GM12878 (cell line): ENCODE measurements at regions not wholly inside any gene's neighbourhood (a gene's known extent, or its start where the extent isn't known, plus 50 kb on each side); places are given as distances from the start of the nearest gene placed in this dataset.

Experiments
- ATAC-seq: fragments of 200-7000 bp; cut with Tn5 transposase; 3 replicates; pipeline ENCODE4 v1.9.1; 2020; ENCODE audit warnings: mild to moderate bottlenecking, moderate library complexity
- BruUV-seq: library from RNA; stranded (reverse); fragments of 400-500 nt; replicated peaks from 2 replicates; lab custom pipeline; 2021; lab: Mats Ljungman, UMichigan
- CTCF ChIA-PET: fragments of 300-600 bp; sonication (Branson Sonifier 250); formaldehyde crosslinking; extraction: SDS; loops from one replicate; lab custom pipeline; 2021; ENCODE audit warnings: inconsistent platforms; lab: Yijun Ruan, JAX
- POLR2A ChIA-PET: fragments of 350-600 bp; formaldehyde crosslinking; extraction: SDS; loops from one replicate; lab custom pipeline; 2021; ENCODE audit warnings: inconsistent platforms; lab: Charles Lee
- RAD21 ChIA-PET: fragments of 300-600 bp; sonication (Branson Sonifier 250); formaldehyde crosslinking; loops from one replicate; lab custom pipeline; 2023; ENCODE audit warnings: antibody characterized with exemption; ENCODE audit not compliant: unreplicated experiment; lab: Charles Lee
- SMC1A ChIA-PET: fragments of 300-600 bp; sonication (Branson Sonifier 250); formaldehyde crosslinking; loops from one replicate; lab custom pipeline; 2023; ENCODE audit not compliant: unreplicated experiment, uncharacterized antibody; lab: Charles Lee
- DNase-seq: peaks from one replicate; pipeline ENCODE4 v3.0.0-alpha.2; 2011; ENCODE audit warnings: low read depth, low spot score
- FAIRE-seq: peaks from 3 replicates; lab custom pipeline; 2011; peaks lifted over from hg19 to GRCh38; lab: Jason Lieb, UNC
- H2AFZ ChIP-seq: 2 replicates; pipeline ENCODE4 v1.6.0; 2011; ENCODE audit warnings: low read depth, low read length, control low read depth; ENCODE audit not compliant: control insufficient read depth
- H3K27ac ChIP-seq: 2 replicates; pipeline ENCODE4 v1.5.1; 2011; ENCODE audit warnings: control low read depth; ENCODE audit not compliant: control insufficient read depth, insufficient read depth
- H3K27me3 ChIP-seq, 2 experiments: replicated peaks in 1 of 2; 2 replicates each; pipeline versions ENCODE4 v1.6.0 to v1.6.1; 2011; ENCODE audit warnings: low read length in 1 of 2; ENCODE audit not compliant: control insufficient read depth in 2 of 2, insufficient read depth in 2 of 2
- H3K36me3 ChIP-seq, 2 experiments: 2 replicates each; pipeline ENCODE4 v1.5.1; 2011; ENCODE audit warnings: low read length in 1 of 2; ENCODE audit not compliant: control insufficient read depth in 2 of 2, insufficient read depth in 2 of 2
- H3K4me1 ChIP-seq: 2 replicates; pipeline ENCODE4 v1.6.1; 2011; ENCODE audit warnings: mild to moderate bottlenecking, low read length, moderate library complexity, mixed read lengths; ENCODE audit not compliant: control insufficient read depth, insufficient read depth
- H3K4me2 ChIP-seq: 2 replicates; pipeline ENCODE4 v1.6.0; 2011; ENCODE audit warnings: control low read depth; ENCODE audit not compliant: control insufficient read depth, insufficient read depth
- H3K4me3 ChIP-seq: fragments of 200-600 bp; sonication (generic); 2 replicates; pipeline ENCODE4 v1.5.1; 2016
- H3K79me2 ChIP-seq: 2 replicates; pipeline ENCODE4 v1.6.0; 2011; ENCODE audit warnings: low read length; ENCODE audit not compliant: control insufficient read depth, insufficient read depth
- H3K9ac ChIP-seq: 2 replicates; pipeline ENCODE4 v1.8.0; 2011; ENCODE audit warnings: low read length, control low read depth, mixed read lengths; ENCODE audit not compliant: control insufficient read depth, insufficient read depth
- H3K9me3 ChIP-seq: replicated peaks from 3 replicates; pipeline ENCODE4 v1.5.1; 2011; ENCODE audit warnings: mild to moderate bottlenecking, low read length; ENCODE audit not compliant: control insufficient read depth, insufficient read depth
- H4K20me1 ChIP-seq: 2 replicates; pipeline ENCODE4 v1.6.0; 2011; ENCODE audit not compliant: control insufficient read depth, insufficient read depth
- BACH1 ChIP-seq: fragments of 450-650 bp; IDR thresholded peaks from 2 replicates; pipeline ENCODE4 v1.6.1; 2017; ENCODE audit warnings: mild to moderate bottlenecking, borderline replicate concordance
- BCL11A ChIP-seq: IDR thresholded peaks from 2 replicates; pipeline ENCODE4 v1.6.1; 2011; ENCODE audit warnings: low read depth, low read length
- CHD2 ChIP-seq: IDR thresholded peaks from 2 replicates; pipeline ENCODE4 v1.6.1; 2011; ENCODE audit warnings: low read depth, low read length, improper control_type of control experiment, borderline replicate concordance
- FOS ChIP-seq: IDR thresholded peaks from 3 replicates; pipeline ENCODE4 v1.6.1; 2011; ENCODE audit warnings: borderline replicate concordance; ENCODE audit not compliant: insufficient read length; ENCODE audit errors: extremely low read depth
- HDGF ChIP-seq: fragments of 450-650 bp; IDR thresholded peaks from 2 replicates; pipeline ENCODE4 v1.6.1; 2016; ENCODE audit warnings: antibody characterized with exemption
- IKZF2 ChIP-seq, 2 experiments: fragments of 450-650 bp; IDR thresholded peaks; 2 replicates each; pipeline ENCODE4 v1.6.1; 2017; ENCODE audit warnings: mild to moderate bottlenecking in 2 of 2, moderate library complexity in 2 of 2
- IRF5 ChIP-seq: fragments of 450-650 bp; IDR thresholded peaks from 2 replicates; pipeline ENCODE4 v1.6.1; 2017; ENCODE audit warnings: borderline replicate concordance
- MEF2A ChIP-seq: IDR thresholded peaks from 2 replicates; pipeline ENCODE4 v1.6.1; 2011; ENCODE audit warnings: low read depth, mild to moderate bottlenecking, low read length, moderate library complexity; ENCODE audit not compliant: insufficient read depth
- MTA2 ChIP-seq: fragments of 450-650 bp; IDR thresholded peaks from 2 replicates; pipeline ENCODE4 v1.6.1; 2016; ENCODE audit warnings: low read depth, mild to moderate bottlenecking, moderate library complexity
- MTA3 ChIP-seq: IDR thresholded peaks from 2 replicates; pipeline ENCODE4 v1.6.1; 2012; ENCODE audit warnings: low read length, inconsistent platforms, borderline replicate concordance
- MXI1 ChIP-seq: fragments of 150-350 bp; IDR thresholded peaks from 2 replicates; pipeline ENCODE4 v1.6.1; 2011; ENCODE audit warnings: low read depth, mild to moderate bottlenecking, inconsistent platforms, low read length, improper control_type of control experiment
- NRF1 ChIP-seq: conservative IDR thresholded peaks from 2 replicates; pipeline ENCODE4 v1.6.1; 2011; ENCODE audit warnings: mild to moderate bottlenecking, low read depth, low read length, improper control_type of control experiment
- SMAD1 ChIP-seq: fragments of 450-650 bp; IDR thresholded peaks from 2 replicates; pipeline ENCODE4 v1.6.1; 2018; ENCODE audit warnings: mild to moderate bottlenecking, low read depth; ENCODE audit not compliant: partially characterized antibody
- WGBS: methylation state at CpG from one replicate; pipeline ENCODE4 v1.1.6; 2016; ENCODE audit warnings: low lambda C conversion rate; ENCODE audit not compliant: insufficient replicate concordance, insufficient coverage; ENCODE audit errors: missing lambda C conversion rate; 5-methylcytosine and 5-hydroxymethylcytosine counted together
- in situ Hi-C: fragments of 300-500 bp; cut with MboI; formaldehyde crosslinking; loops from 9 replicates; pipeline ENCODE4 v1.14.3; 2018; ENCODE audit warnings: mixed read lengths
- intact Hi-C: fragments of 100-400 bp; cut with micrococcal nuclease; formaldehyde crosslinking; loops from one replicate; pipeline ENCODE4 v1.14.2; 2022; ENCODE audit not compliant: unreplicated experiment

- TF ChIP-seq IRF5 (no peak), HDGF (no peak), FOS (no peak), MEF2A (no peak), BACH1 (peak; percentile 17; the same call in 1 of the 2 replicates), MXI1 (no peak), MTA3 (no peak), NRF1 (no peak)
Observed at GRCh38 chr7:94133460-94133859, 129.3 kb upstream of the BET1 start (continued).

DNA sequence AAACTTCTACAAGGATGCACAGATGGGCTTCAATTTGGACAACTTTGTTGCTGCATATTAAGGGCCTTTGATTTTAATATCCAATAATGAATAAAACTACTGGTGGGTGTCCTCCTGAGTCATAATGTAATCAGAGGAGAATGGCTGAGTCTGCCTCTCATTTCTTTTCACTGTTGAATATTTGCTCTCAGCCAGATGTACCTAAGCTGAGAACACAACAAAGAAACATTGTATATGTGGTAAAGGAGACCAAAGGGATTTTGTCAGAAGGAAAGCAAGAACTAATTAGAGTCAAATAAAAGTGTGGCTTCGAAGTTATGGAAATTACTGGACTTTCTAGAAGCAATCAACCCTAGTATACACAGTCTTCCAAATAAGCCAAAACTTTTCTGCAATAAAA is 131.0 kb upstream of the BET1 start:
- intact Hi-C loops: loop anchor here (10.0 kb wide), 1 partner anchor 260 kb away; the partner anchor contains the start of gene COL1A2
- no peaks in the 10 kb centered on the region for H3K4me1 ChIP-seq
- H3K4me3 ChIP-seq: no peak overlapping the region
- no peaks in the 10 kb centered on the region for H3K36me3 ChIP-seq
- no peaks in the 10 kb centered on the region for H4K20me1 ChIP-seq
- CTCF ChIA-PET: interaction anchor here (0.8 kb wide), 1 partner anchor 9 kb away, joined by 3 read pairs; no protein-coding TSS in a partner anchor
- RAD21 ChIA-PET: interaction anchor here (1.1 to 1.4 kb wide), 4 partner anchors 26 to 154 kb away, joined by 3 to 6 read pairs (median 3); no protein-coding TSS in a partner anchor
- no peak overlapping the region for H3K27ac ChIP-seq
- SMC1A ChIA-PET: interaction anchor here (1.1 to 4.9 kb wide), 11 partner anchors 8 to 232 kb away, joined by 3 to 39 read pairs (median 7); no protein-coding TSS in a partner anchor
- peak; percentile 65 for TF ChIP-seq MTA2
- no peak for TF ChIP-seq SMAD1
- TF ChIP-seq CHD2: no peak
- peak in 1 of 2 experiments; percentile 16; a peak in 1 of 4 replicates for TF ChIP-seq IKZF2 (IDR thresholded peaks at IDR 0.05)
- 0 out of 2 replicates have a peak, but pooled peaks have one; percentile 36 for TF ChIP-seq BCL11A
- POLR2A ChIA-PET: no interaction called here
- whole genome bisulfite sequencing: 0% methylated on average over 1 of the region's 1 CpG
- H3K9ac ChIP-seq: no peak overlapping the region
- in situ Hi-C loops: no loop called here
- no peak overlapping the region for H2AFZ ChIP-seq
- FAIRE-seq (no peak), ATAC-seq (peak; percentile 32), DNase-seq (no peak)
- BruUV-seq: no TSS peak
- no peak overlapping the region for H3K4me2 ChIP-seq
- H3K9me3 ChIP-seq: no peaks in the 10 kb centered on the region; the same call in 2 of the 3 replicates
- no peaks in the 10 kb centered on the region for H3K79me2 ChIP-seq
- H3K27me3 ChIP-seq: no peaks in the 10 kb centered on the region; a peak in 1 of 4 replicates
